OCI-LY7 (cell line): ENCODE measurements at regions not wholly inside any gene's neighbourhood (a gene's known extent, or its start where the extent isn't known, plus 50 kb on each side); places are given as distances from the start of the nearest gene placed in this dataset.

ENCODE experiments used
- BruUV-seq: library from RNA; stranded (reverse); fragments of 400-500 nt; replicated peaks from 2 replicates; lab custom pipeline; 2021; lab: Mats Ljungman, UMichigan
- CTCF ChIA-PET: fragments of 300-600 bp; sonication (Branson Sonifier 250); formaldehyde crosslinking; loops from one replicate; lab custom pipeline; 2022; ENCODE audit warnings: antibody characterized with exemption; ENCODE audit not compliant: unreplicated experiment; lab: Charles Lee
- POLR2A ChIA-PET: fragments of 300-600 bp; sonication (Branson Sonifier 250); formaldehyde crosslinking; loops from one replicate; lab custom pipeline; 2022; ENCODE audit warnings: antibody characterized with exemption; lab: Charles Lee
- DNase-seq: peaks from one replicate; pipeline ENCODE4 v3.0.0-alpha.2; 2015; ENCODE audit warnings: low spot score
- H2AFZ ChIP-seq: fragments of 200-600 bp; sonication (generic), shearing (Covaris generic); 2 replicates; pipeline ENCODE4 v1.6.1; 2014; ENCODE audit warnings: mild to moderate bottlenecking, antibody characterized with exemption, low read length, moderate library complexity
- H3K27ac ChIP-seq: fragments of 200-600 bp; sonication (generic); 2 replicates; pipeline ENCODE4 v1.5.1; 2014; ENCODE audit warnings: mixed run types, low read depth, mild to moderate bottlenecking, moderate library complexity, low read length, inconsistent platforms; ENCODE audit not compliant: poor library complexity, severe bottlenecking
- H3K36me3 ChIP-seq: fragments of 200-600 bp; sonication (generic); 2 replicates; pipeline ENCODE4 v1.6.1; 2014; ENCODE audit warnings: mild to moderate bottlenecking, antibody characterized with exemption, low read length, moderate library complexity, mixed read lengths; ENCODE audit not compliant: insufficient read depth
- H3K4me1 ChIP-seq: fragments of 200-600 bp; sonication (generic); 2 replicates; pipeline ENCODE4 v1.5.1; 2014; ENCODE audit warnings: mild to moderate bottlenecking, low read length; ENCODE audit not compliant: insufficient read depth, poor library complexity, severe bottlenecking
- H3K4me2 ChIP-seq: fragments of 200-600 bp; sonication (generic); 2 replicates; pipeline ENCODE4 v1.6.1; 2014; ENCODE audit warnings: mild to moderate bottlenecking, low read length
- H3K4me3 ChIP-seq: fragments of 200-600 bp; sonication (generic); 2 replicates; pipeline ENCODE4 v1.5.1; 2014; ENCODE audit warnings: mild to moderate bottlenecking, low read depth, low read length; ENCODE audit not compliant: poor library complexity, severe bottlenecking
- H3K79me2 ChIP-seq: fragments of 200-600 bp; sonication (generic); 2 replicates; pipeline ENCODE4 v1.6.1; 2016; ENCODE audit warnings: low read depth, mild to moderate bottlenecking, low read length, moderate library complexity, mixed read lengths; ENCODE audit not compliant: insufficient read depth
- H3K9me2 ChIP-seq: fragments of 200-600 bp; sonication (generic); 2 replicates; pipeline ENCODE4 v1.6.1; 2016; ENCODE audit warnings: mild to moderate bottlenecking, low read length, mixed read lengths; ENCODE audit not compliant: insufficient read depth
- H3K9me3 ChIP-seq: fragments of 200-600 bp; sonication (generic); 2 replicates; pipeline ENCODE4 v1.6.1; 2014; ENCODE audit warnings: mild to moderate bottlenecking, mixed run types, low read length, mixed read lengths
- H4K20me1 ChIP-seq: fragments of 200-600 bp; sonication (generic); 2 replicates; pipeline ENCODE4 v1.6.1; 2014; ENCODE audit warnings: mild to moderate bottlenecking, antibody characterized with exemption, low read length, moderate library complexity, mixed read lengths; ENCODE audit not compliant: insufficient read depth
- CTCF ChIP-seq: fragments of 200-600 bp; sonication (generic); conservative IDR thresholded peaks from 2 replicates; pipeline ENCODE4 v1.5.1; 2014; ENCODE audit warnings: mild to moderate bottlenecking, antibody characterized with exemption, low read length, moderate library complexity, mixed read lengths
- EZH2phosphoT487 ChIP-seq: fragments of 200-600 bp; sonication (generic); IDR thresholded peaks from 2 replicates; pipeline ENCODE4 v1.6.1; 2018; ENCODE audit warnings: low read depth, borderline replicate concordance, mild to moderate bottlenecking, mixed run types, antibody characterized with exemption, low read length, moderate library complexity, mixed read lengths
- intact Hi-C: fragments of 100-400 bp; cut with micrococcal nuclease; formaldehyde crosslinking; loops from one replicate; pipeline ENCODE4 v1.10.0; 2022; ENCODE audit not compliant: unreplicated experiment

- ChIA-PET CTCF (no interaction called here), POLR2A (no interaction called here)
- Histone ChIP-seq H3K4me3 (no peak overlapping the region), H2AFZ (no peak overlapping the region), H3K4me1 (no peaks in the 10 kb centered on the region), H3K4me2 (no peak overlapping the region), H3K79me2 (no peaks in the 10 kb centered on the region), H4K20me1 (no peaks in the 10 kb centered on the region), H3K36me3 (no peaks in the 10 kb centered on the region), H3K9me3 (no peaks in the 10 kb centered on the region), H3K27ac (no peak overlapping the region), H3K9me2 (no peaks in the 10 kb centered on the region)
- no peak for DNase-seq
- intact Hi-C loops: no loop called here
- TF ChIP-seq EZH2phosphoT487: no peak
- no TSS peak for BruUV-seq
Measured at GRCh38 chr2:186299610-186300009, 186.4 kb upstream of the ZC3H15 start.

GRCh38 chr2:186302263-186302662, 183.8 kb upstream of the ZC3H15 start:
- no TSS peak for BruUV-seq
- no peak overlapping the region for H2AFZ ChIP-seq
- ChIA-PET POLR2A (no interaction called here), CTCF (no interaction called here)
- intact Hi-C loops: no loop called here
- H4K20me1 ChIP-seq: no peaks in the 10 kb centered on the region
- H3K36me3 ChIP-seq: no peaks in the 10 kb centered on the region
- TF ChIP-seq EZH2phosphoT487 (no peak), CTCF (no peak)
- no peaks in the 10 kb centered on the region for H3K9me2 ChIP-seq
- H3K79me2 ChIP-seq: no peaks in the 10 kb centered on the region
- H3K27ac ChIP-seq: no peak overlapping the region
- no peaks in the 10 kb centered on the region for H3K9me3 ChIP-seq
- no peak overlapping the region for H3K4me2 ChIP-seq
- no peaks in the 10 kb centered on the region for H3K4me1 ChIP-seq
- H3K4me3 ChIP-seq: no peak overlapping the region
- DNase-seq: no peak

- Histone ChIP-seq H3K79me2 (no peaks in the 10 kb centered on the region), H3K9me2 (no peaks in the 10 kb centered on the region), H2AFZ (no peak overlapping the region), H3K4me2 (no peak overlapping the region), H3K9me3 (no peaks in the 10 kb centered on the region), H3K36me3 (no peaks in the 10 kb centered on the region), H4K20me1 (no peaks in the 10 kb centered on the region), H3K4me1 (no peaks in the 10 kb centered on the region), H3K27ac (no peak overlapping the region), H3K4me3 (no peak overlapping the region)
- intact Hi-C loops: no loop called here
- no peak for TF ChIP-seq EZH2phosphoT487
- no peak for TF ChIP-seq CTCF
- ChIA-PET CTCF (no interaction called here), POLR2A (no interaction called here)
- no peak for DNase-seq
- no TSS peak for BruUV-seq
Measured at GRCh38 chr2:186303091-186303490, 183.0 kb upstream of the ZC3H15 start.
